Coronary artery (tissue), 2 donors: ENCODE measurements at regions not wholly inside any gene's neighbourhood (a gene's known extent, or its start where the extent isn't known, plus 50 kb on each side); places are given as distances from the start of the nearest gene placed in this dataset.
"Not testable (repeated sequence)": the region's sequence is repeated elsewhere in the genome, so short reads cannot be mapped to it uniquely, and the experiment has no call there.

Experiments
- DNase-seq: peaks from one replicate; pipeline ENCODE4 v3.0.0-alpha.2; 2017; ENCODE audit warnings: low spot score
- H3K27ac ChIP-seq, 2 donors: fragments of 200-600 bp; sonication (generic); one replicate each; pipeline ENCODE4 v1.5.1; 2016 to 2019
- H3K4me3 ChIP-seq: fragments of 200-600 bp; sonication (generic); 2 replicates; pipeline ENCODE4 v1.5.1; 2016; ENCODE audit warnings: mild to moderate bottlenecking, moderate library complexity
- TF ChIP-seq, protein P1 (sequence below): fragments of 200-600 bp; sonication (generic); IDR thresholded peaks from one replicate; pipeline ENCODE4 v1.5.1; 2019; ENCODE audit warnings: antibody characterized with exemption

DNA sequence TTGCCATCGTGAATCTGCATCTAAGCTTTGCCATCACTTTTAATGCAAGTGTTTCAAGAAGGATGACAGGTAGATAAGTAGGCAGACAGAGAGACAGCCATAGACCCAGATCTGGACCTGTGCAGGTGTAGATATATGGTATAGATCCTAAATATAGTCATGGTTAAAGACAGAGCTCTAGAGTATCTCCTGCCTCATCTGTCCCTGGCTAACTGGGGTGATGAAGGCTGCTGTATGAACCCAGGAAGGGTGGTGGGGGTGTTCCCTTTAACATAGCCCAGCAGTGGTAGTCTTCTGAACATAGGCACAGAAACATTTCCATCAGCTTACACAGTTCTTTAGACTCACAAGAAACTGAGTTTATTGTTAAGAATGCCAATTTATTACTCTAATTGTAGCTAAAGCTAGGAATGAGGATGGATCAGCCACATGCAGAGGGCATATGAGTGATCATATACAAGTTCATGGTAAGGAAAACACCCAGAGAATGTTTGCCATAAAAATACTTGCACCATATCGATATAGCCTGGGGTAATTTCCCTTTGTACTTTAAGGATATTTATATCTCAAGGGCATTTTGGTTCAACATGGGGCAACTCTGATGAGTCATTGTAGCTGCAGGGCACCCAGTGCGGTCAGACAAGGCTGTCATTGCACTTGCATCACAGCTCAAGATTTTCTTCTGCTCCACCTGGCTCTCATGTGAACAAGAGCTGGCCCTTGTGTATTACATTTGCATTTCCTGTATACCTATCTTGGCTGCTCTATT, 587.2 kb downstream of the EPM2A start:
- no peak for DNase-seq
- H3K27ac ChIP-seq: no peak overlapping the region
- TF ChIP-seq, protein P1, sequence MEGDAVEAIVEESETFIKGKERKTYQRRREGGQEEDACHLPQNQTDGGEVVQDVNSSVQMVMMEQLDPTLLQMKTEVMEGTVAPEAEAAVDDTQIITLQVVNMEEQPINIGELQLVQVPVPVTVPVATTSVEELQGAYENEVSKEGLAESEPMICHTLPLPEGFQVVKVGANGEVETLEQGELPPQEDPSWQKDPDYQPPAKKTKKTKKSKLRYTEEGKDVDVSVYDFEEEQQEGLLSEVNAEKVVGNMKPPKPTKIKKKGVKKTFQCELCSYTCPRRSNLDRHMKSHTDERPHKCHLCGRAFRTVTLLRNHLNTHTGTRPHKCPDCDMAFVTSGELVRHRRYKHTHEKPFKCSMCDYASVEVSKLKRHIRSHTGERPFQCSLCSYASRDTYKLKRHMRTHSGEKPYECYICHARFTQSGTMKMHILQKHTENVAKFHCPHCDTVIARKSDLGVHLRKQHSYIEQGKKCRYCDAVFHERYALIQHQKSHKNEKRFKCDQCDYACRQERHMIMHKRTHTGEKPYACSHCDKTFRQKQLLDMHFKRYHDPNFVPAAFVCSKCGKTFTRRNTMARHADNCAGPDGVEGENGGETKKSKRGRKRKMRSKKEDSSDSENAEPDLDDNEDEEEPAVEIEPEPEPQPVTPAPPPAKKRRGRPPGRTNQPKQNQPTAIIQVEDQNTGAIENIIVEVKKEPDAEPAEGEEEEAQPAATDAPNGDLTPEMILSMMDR: no peak
- no peak overlapping the region for H3K4me3 ChIP-seq

DNA sequence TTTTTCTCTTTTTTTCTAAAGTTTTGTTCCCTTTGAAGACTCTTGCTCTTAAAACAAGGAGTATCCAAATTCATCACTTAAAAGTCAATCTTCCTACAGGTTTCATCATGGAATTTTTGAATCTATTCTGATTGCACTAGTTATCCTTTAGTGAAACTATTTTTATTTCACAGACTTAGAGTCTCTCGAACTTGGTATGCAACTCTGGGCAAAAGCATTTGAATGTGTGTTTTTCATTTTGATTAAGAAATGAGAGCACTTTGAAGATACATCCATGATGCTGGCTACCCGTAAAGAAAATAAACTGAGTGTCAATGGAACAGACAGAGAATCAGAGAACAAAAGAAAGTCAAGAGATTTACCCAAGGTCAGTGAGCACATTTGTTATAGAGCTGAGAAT, 586.5 kb downstream of the EPM2A start:
- Histone ChIP-seq H3K27ac (no peak overlapping the region), H3K4me3 (no peak overlapping the region)
- no peak for DNase-seq
- TF ChIP-seq, protein P1: no peak

DNA sequence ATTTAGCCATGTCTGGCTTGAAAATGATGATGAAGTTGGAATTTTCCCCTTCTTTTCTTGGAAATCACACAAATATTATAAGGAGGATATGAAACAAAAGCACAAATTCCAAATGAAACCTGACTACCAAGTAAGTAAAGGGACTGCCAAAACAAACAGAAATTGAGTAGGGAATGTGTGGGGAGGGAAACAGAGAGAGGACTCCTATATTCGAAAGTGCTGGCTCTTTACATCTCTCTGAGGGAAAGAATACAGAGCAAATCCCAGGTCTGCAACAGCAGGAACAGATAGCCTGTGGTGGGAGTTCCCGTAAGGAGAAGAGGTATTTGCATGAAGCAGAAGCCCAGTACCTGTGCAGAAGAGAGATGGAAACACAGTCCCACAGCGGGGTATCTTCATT, 583.7 kb downstream of the EPM2A start:
- no peak overlapping the region for H3K27ac ChIP-seq
- DNase-seq: no peak
- TF ChIP-seq, protein P1: no peak
- H3K4me3 ChIP-seq: no peak overlapping the region

DNA sequence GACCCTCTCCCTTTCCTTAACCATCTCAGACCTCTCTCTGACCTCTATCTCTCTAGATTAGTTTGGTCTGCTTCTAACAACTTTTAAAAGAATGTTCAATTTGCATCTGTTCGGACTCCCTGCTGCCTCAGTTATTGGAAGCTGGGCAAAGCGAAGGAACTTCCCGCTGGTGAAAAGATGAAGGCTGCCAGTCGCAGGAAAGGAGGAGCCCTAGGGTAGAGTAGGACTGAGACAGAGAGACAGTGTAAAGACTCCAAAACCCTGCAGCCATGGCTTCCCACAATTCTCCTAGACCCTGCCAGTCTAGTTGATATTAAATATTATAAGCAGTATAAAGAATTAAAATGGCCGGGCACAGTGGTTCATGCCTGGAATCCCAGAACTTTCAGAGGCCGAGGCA, 581.8 kb downstream of the EPM2A start:
- H3K4me3 ChIP-seq: no peak overlapping the region
- TF ChIP-seq, protein P1: no peak
- H3K27ac ChIP-seq: no peak overlapping the region
- no peak for DNase-seq

DNA sequence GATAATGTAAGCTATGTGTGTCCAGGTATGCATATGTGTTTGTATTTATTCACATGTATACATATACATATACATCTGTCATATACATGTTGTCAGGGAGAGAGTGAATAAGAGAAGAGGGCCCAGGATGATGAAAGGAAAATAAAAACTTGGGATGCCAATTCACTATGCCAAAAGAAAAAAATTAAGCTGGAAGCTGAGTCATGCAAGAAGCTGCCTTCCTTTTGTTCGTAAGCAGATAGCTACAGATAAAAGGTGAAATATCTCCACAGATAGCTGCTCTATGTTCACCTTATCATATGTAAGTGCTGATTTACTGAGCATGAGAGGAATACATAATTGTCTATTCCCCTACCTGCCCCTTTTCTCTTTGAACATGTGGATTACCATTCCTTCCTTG, 579.9 kb downstream of the EPM2A start:
- H3K4me3 ChIP-seq: no peak overlapping the region
- DNase-seq: no peak
- TF ChIP-seq, protein P1: no peak
- no peak overlapping the region for H3K27ac ChIP-seq

DNA sequence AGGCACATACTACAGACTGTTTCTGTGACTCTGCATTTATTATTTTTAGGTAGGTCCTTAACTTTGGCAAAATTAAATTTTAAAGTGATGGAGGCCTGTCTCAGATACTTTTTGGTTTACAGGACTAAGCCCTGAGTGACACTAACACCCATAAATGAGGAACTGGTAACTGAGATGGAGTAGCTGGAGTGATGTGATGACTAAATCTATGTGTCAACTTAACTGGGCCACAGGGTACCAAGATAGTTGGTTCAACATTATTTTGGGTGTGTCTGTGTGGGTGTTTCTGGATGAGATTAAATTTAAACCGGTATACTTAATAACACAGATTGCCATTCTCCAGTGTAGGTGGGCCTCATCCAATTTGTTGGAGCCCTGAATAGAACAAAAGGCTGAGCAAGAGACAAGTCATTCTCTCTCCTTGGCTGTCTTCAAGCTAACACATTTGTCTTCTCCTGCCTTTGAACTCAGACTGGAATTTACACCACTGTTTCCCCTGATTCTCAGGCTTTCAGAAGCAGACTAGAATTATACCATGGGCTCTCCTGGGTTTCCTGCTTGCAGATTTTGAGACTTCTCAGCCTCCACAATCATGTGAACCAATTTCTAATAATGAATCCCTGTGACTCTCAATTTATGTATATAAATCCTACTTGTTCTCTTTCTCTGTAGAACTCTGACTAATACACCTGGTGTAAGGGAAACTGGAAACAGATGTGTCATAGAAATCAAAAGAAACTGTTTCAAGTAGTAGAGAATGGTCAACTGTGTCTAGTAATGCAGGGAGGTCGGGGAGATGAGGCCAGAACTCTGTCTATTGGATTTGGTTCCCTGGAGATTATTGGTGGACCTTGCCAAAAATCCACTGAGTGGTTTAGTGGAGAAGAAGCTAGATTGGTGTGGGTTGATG, 579.2 kb downstream of the EPM2A start:
- H3K27ac ChIP-seq: no peak overlapping the region
- TF ChIP-seq, protein P1: no peak
- no peak for DNase-seq
- H3K4me3 ChIP-seq: no peak overlapping the region

DNA sequence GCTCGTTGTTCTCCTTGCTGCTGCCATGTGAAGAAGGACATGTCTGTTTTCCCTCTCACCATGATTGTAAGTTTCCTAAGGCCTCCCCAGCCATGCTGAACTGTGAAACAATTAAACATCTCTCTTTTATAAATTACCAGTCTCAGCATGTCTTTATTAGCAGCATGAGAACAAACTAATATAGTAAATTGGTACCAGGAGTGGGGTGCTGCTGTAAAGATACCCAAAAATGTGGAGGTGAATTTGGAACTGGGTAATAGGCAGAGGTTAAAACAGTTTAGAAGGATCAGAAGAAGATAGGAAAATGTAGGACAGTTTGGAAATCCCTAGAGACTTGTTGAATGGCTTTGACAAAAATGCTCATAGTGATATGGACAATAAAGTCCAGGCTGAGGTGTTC, 576.7 kb downstream of the EPM2A start:
- not testable (repeated sequence) for H3K27ac ChIP-seq, H3K4me3 ChIP-seq, DNase-seq
